Esophagus (tissue), 2 donors: ENCODE measurements at regions not wholly inside any gene's neighbourhood (a gene's known extent, or its start where the extent isn't known, plus 50 kb on each side); places are given as distances from the start of the nearest gene placed in this dataset.

Experiments used
- H3K27ac ChIP-seq, 2 donors: one replicate each; pipeline ENCODE4 v1.5.1; 2013; ENCODE audit warnings: low read depth in 2 of 2, mild to moderate bottlenecking in 2 of 2, inconsistent platforms in 1 of 2, low read length in 1 of 2, moderate library complexity in 1 of 2
- H3K27me3 ChIP-seq, 2 donors: one replicate each; pipeline ENCODE4 v1.6.1; 2013; ENCODE audit warnings: low read length in 2 of 2, control low read depth in 1 of 2, mild to moderate bottlenecking in 1 of 2; ENCODE audit not compliant: insufficient read depth in 2 of 2, control insufficient read depth in 1 of 2
- H3K36me3 ChIP-seq, 2 donors: one replicate each; pipeline ENCODE4 v1.6.1; 2013; ENCODE audit warnings: low read length in 1 of 2; ENCODE audit not compliant: control insufficient read depth in 2 of 2, insufficient read depth in 2 of 2
- H3K4me1 ChIP-seq, 2 donors: one replicate each; pipeline ENCODE4 v1.6.1; 2013; ENCODE audit warnings: low read length in 1 of 2; ENCODE audit not compliant: control insufficient read depth in 2 of 2, insufficient read depth in 2 of 2
- H3K4me3 ChIP-seq, 2 donors: one replicate each; pipeline ENCODE4 v1.5.1; 2013; ENCODE audit warnings: low read length in 2 of 2, mild to moderate bottlenecking in 2 of 2, low read depth in 1 of 2, moderate library complexity in 1 of 2
- H3K9me3 ChIP-seq, 2 donors: one replicate each; pipeline ENCODE4 v1.6.1; 2013; ENCODE audit warnings: mild to moderate bottlenecking in 2 of 2, low read depth in 1 of 2, low read length in 1 of 2, moderate library complexity in 1 of 2; ENCODE audit not compliant: control insufficient read depth in 2 of 2, insufficient read depth in 1 of 2
- WGBS, 2 donors: extraction: QIAGEN DNeasy Blood & Tissue Kit; methylation state at CpG; one replicate each; pipeline ENCODE4 v1.1.7; 2013; 5-methylcytosine and 5-hydroxymethylcytosine counted together
- donor health status: healthy with polysubstance abuse.
- donor health status: Bipolar disorder and iron deficiency.

DNA sequence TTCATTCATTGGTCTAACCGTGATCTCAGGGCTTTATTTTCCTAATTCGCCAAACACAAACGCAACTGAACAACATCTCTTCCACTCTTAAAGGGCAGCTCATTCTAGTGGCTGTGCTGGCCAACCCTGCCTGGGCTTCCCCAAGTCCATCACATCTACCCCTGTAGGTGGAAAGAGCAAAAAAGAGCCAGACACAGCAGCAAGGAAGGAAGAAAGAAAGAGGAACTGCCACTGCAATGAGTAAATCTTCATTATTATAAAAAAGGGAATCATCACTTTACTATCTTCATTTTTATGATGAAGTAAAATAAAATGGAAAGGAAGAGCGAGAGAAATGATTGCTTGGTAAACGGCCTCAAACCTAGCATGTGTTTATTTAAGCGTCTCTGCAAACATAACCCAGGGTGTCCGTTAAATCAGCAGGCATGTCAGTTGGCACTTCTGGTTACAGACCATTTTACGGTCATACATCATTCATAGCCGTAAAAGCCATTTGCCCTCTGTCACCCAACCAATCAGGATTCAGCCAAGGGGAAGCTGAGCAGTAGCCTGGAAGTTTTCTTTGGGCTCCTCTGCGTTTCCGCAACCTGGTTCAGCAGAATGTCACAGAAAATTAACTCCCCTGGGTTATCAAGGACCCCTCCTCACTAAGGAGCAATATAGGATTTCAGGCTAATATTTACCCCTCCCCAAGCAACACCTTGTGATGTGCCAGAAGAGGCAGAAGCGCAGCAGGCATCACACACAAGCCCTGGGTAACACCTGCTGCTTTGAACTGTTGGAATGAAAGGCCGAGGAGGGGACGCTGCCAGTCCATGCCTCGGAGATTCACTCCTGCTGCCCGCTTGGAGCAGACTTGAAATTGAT lies 234.0 kb downstream of the SNX10 start:
- H3K27me3 ChIP-seq: peaks cover 0 to 2% of the 10 kb centered on the region in 2 donors
- no peak overlapping the region for H3K27ac ChIP-seq
- H3K4me1 ChIP-seq: no peaks in the 10 kb centered on the region
- H3K4me3 ChIP-seq: no peak overlapping the region
- H3K9me3 ChIP-seq: no peaks in the 10 kb centered on the region
- WGBS, 2 donors: 62 to 68% methylated on average over 16 of the region's 16 CpGs
- no peaks in the 10 kb centered on the region for H3K36me3 ChIP-seq

DNA sequence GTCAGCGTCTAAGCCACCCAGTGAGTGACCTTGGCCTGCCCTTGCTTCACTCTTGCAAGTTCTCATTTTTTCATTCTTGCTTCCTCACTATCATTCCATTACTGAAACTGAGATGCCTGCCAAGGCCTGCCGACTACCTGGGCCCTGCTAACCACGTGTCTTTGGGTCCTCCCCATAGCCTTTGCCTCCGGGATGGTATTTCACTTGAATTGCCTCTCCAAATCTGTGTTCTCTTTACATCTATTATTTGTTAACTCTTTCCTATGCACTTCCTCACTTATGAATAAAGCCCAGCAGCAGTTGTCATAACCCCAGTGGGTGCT lies 234.6 kb downstream of the SNX10 start:
- Histone ChIP-seq H3K27ac (no peak overlapping the region), H3K9me3 (no peaks in the 10 kb centered on the region), H3K4me1 (no peaks in the 10 kb centered on the region), H3K36me3 (no peaks in the 10 kb centered on the region), H3K4me3 (no peak overlapping the region), H3K27me3 (peaks cover 0 to 2% of the 10 kb centered on the region in 2 donors)
- 32 to 49% methylated on average over 4 of the region's 4 CpGs for WGBS, 2 donors

DNA sequence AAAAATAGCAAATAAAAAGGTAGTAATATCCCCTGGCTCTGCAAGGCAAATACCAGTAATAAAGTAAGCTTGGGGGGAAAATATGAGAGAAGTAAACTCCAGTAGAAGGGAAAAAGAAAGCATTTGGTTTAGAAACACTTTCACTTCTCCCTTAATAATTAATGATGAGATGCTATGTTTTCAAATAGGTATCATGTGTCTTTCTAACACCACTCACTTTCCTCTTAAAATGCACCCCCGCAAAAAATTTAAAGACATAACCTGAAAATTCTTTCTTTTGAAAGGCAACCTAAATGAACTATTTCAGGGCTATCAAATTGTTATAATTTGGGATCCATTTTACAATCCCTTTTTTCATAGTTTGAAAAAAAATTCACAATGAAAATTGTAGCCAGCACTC lies 240.3 kb downstream of the SNX10 start:
- WGBS, 2 donors: 88 to 92% methylated on average over 1 of the region's 1 CpG
- Histone ChIP-seq H3K9me3 (no peaks in the 10 kb centered on the region), H3K27ac (no peak overlapping the region), H3K36me3 (no peaks in the 10 kb centered on the region), H3K27me3 (no peaks in the 10 kb centered on the region), H3K4me3 (no peak overlapping the region), H3K4me1 (no peaks in the 10 kb centered on the region)

DNA sequence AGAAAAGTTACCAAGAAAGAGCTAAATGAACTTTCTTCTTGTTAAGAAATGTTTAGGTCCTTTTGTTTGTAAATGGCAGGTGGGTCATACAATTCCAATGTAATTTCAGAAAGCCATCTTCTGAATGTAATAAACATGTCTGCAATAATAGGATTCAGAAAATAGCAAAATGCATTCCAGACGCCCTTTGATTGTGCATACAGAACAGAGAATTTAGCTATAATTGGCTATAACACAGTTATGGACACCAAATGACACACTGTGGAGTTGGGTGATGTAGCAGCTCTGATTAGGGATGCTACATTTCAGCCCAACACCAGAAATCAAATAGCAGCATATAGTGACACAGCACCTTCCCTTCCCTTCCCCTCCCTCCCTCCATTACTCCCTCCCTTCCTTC lies 240.8 kb downstream of the SNX10 start:
- 69 to 90% methylated on average over 1 of the region's 1 CpG for WGBS, 2 donors
- H3K9me3 ChIP-seq: no peaks in the 10 kb centered on the region
- H3K27ac ChIP-seq: no peak overlapping the region
- H3K27me3 ChIP-seq: no peaks in the 10 kb centered on the region
- no peaks in the 10 kb centered on the region for H3K36me3 ChIP-seq
- H3K4me3 ChIP-seq: no peak overlapping the region
- H3K4me1 ChIP-seq: no peaks in the 10 kb centered on the region

DNA sequence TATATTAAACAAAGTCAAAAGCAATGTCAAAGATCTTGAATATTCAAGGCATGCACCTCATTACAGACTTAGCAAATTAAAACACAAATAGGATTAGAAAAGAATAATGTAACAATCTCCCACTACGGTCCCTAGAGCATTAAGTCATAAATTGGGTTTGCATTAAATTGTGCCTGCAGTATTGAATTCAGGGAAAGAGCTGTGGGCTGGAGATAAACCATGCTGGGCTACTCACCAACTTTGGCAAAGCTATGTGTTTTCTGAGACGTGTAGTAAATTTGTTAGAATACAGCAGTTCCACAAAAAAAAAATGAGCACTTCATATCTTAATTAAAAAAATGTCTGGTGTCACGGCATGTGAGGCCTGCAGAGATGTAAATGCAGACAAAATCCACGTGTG lies 241.6 kb downstream of the SNX10 start:
- Histone ChIP-seq H3K27ac (no peak overlapping the region), H3K4me3 (no peak overlapping the region), H3K9me3 (no peaks in the 10 kb centered on the region), H3K4me1 (no peaks in the 10 kb centered on the region), H3K36me3 (no peaks in the 10 kb centered on the region), H3K27me3 (peaks cover 0 to 1% of the 10 kb centered on the region in 2 donors)
- 64% methylated on average over 4 of the region's 4 CpGs for WGBS, 2 donors

DNA sequence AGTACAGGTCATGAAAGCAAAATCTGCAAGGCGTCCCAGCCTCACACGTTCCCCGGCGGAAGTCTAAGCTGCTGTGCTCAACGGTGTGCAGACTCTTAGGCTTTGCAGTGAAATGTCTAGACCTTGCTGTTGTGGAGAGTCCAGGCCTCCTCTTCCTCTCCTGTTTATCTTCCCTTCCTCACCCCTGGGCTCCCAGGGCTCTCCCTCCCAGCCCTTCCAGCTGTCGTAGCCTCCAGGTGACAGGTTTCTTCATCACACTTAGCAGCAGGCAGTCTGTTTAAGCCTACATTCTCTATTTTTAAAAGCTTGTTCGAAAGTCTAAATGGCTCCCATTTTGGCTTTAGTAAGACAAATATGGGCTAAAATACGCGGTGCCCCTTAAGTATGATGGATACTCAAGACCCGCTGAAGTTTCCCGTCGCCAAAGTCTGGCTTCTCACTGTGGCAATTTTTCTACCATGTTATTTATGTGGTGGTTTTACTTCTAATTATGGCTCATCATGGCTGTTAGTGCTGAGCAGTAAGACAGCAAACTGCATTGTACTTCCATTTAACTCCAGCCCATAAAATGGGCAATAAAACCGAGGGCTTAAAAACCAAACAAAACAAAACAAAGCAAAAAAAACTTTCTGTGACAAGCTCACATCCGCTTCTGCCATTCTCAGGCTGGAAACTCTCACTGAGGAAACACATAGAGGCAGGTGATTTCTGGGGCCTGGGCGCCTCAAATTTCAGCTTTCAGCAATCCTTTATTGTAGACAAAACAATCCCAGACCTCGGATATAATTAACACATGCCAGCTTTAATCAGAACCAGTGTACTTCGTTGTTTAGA lies 243.2 kb downstream of the SNX10 start:
- Histone ChIP-seq H3K27ac (no peak overlapping the region), H3K9me3 (no peaks in the 10 kb centered on the region), H3K36me3 (no peaks in the 10 kb centered on the region), H3K4me1 (no peaks in the 10 kb centered on the region), H3K4me3 (no peak overlapping the region), H3K27me3 (peaks cover 0 to 3% of the 10 kb centered on the region in 2 donors)
- 70 to 72% methylated on average over 17 of the region's 17 CpGs for WGBS, 2 donors

DNA sequence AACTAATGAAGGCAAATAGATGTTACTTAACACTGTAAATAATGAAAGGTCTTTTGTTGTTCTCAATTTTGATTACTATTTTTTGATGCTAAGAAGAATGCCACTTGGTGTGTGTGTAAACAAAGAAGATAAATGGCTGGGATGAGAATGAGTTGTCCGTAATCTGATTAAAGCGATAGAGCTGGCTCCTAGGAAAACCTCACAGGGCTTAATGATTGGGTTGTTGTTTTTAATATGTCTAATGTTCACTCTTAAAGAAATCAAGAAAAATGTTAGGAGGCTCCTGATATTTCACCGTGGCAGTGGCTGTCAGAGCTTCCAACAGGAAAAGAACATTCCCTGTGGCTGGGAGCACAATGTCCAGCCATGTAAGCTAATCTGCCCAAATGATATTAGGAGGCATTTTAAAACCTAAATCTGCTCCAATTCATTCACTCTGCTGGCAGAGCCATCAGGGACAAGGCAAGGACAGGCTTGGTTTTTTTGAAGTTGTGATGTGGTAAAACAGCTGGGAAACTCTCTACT lies 243.9 kb downstream of the SNX10 start:
- H3K9me3 ChIP-seq: no peaks in the 10 kb centered on the region

DNA sequence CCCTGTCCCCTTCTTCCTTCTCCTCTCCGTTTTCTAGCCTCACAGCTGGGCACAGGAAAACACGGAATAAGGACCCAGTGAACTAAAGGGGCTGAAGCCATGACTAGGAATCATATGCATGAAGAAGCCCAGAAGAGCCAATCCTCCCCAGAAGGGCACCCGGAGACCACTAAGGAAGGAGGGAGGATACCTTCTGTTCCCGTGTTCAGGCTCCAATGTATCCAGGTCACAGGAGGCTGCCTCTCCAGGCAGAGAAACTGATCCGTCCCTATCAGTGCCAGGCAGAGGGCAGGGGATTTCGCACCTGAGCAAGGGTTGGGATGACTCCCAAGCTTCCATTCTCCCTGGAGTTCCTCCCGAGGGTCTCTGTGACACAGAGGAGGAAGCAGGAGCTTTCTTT lies 246.6 kb downstream of the SNX10 start:
- Histone ChIP-seq H3K4me1 (no peaks in the 10 kb centered on the region), H3K4me3 (no peak overlapping the region), H3K36me3 (no peaks in the 10 kb centered on the region), H3K27ac (no peak overlapping the region), H3K9me3 (peaks cover 0 to 2% of the 10 kb centered on the region in 2 donors), H3K27me3 (peaks cover 0 to 3% of the 10 kb centered on the region in 2 donors)
- WGBS, 2 donors: 61 to 71% methylated on average over 7 of the region's 7 CpGs

More for the DNA sequence above, 243.9 kb downstream of the SNX10 start:
- peaks cover 0 to 3% of the 10 kb centered on the region in 2 donors for H3K27me3 ChIP-seq
- no peaks in the 10 kb centered on the region for H3K36me3 ChIP-seq
- WGBS, 2 donors: 77 to 78% methylated on average over 3 of the region's 3 CpGs
- H3K4me3 ChIP-seq: no peak overlapping the region
- H3K27ac ChIP-seq: no peak overlapping the region
- no peaks in the 10 kb centered on the region for H3K4me1 ChIP-seq

DNA sequence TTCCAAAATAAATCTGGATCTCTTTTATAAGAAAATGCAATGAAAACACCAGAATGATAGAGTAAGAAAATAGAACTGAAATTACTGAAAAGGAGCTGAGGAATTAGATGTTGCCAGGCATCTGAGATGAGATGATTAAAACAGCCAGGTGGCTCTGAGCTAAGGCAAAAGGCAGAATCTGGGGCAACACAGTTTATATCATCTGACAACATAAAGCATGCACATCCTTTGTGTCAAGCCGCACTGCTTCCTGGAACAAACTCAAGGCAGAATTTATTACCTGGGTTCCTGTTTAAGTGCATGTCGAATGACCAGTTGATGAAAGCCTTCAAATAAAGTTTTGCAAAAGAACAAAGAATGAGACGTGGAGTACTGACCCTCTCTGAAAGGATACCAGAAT lies 247.0 kb downstream of the SNX10 start:
- 35 to 38% methylated on average over 3 of the region's 3 CpGs for WGBS, 2 donors
- no peaks in the 10 kb centered on the region for H3K4me1 ChIP-seq
- H3K27ac ChIP-seq: no peak overlapping the region
- no peak overlapping the region for H3K4me3 ChIP-seq
- peaks cover 0 to 2% of the 10 kb centered on the region in 2 donors for H3K9me3 ChIP-seq
- H3K36me3 ChIP-seq: no peaks in the 10 kb centered on the region
- peaks cover 0 to 3% of the 10 kb centered on the region in 2 donors for H3K27me3 ChIP-seq
